Dermis microvascular lymphatic vessel endothelial cell (primary cell): ENCODE measurements at regions not wholly inside any gene's neighbourhood (a gene's known extent, or its start where the extent isn't known, plus 50 kb on each side); places are given as distances from the start of the nearest gene placed in this dataset.

ENCODE experiments used
- DNase-seq, 2 donors: peaks; one replicate each; pipeline versions ENCODE4 v3.0.0 to v3.0.0-alpha.2; 2010; ENCODE audit warnings: low read depth in 2 of 2

- peak in 1 of 2 donors; percentile 81 for DNase-seq
Observed at GRCh38 chr11:69364921-69365320, 71.0 kb downstream of the MYEOV start.

DNA sequence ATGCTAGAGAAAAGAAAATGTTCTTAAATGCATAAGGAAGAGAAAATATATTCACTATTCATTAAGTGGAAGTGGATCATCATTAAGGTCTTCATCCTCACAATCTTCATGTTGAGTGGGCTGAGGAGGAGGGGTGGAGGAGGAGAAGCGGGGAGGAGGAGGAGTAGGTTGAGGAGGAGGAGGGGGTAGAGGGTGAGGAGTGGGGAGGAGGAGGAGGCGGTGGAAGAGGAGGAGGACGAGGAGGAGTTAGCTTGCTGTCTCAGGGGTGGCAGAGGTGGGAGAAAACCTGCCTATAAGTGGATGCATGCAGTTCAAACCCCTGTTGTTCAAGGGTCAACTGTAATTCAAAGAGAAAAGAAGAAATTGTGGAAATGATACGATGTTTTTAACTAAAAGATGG lies 71.6 kb downstream of the MYEOV start:
- DNase-seq, result no peak

GRCh38 chr11:69366591-69366990 lies 72.6 kb downstream of the MYEOV start:
- no peak for DNase-seq

- DNase-seq, result peak; percentile 55 to 70
Observed at GRCh38 chr11:69367211-69367964, 73.4 kb downstream of the MYEOV start.

GRCh38 chr11:69368119-69368880 lies 74.3 kb downstream of the MYEOV start:
- DNase-seq, result no peak

DNA sequence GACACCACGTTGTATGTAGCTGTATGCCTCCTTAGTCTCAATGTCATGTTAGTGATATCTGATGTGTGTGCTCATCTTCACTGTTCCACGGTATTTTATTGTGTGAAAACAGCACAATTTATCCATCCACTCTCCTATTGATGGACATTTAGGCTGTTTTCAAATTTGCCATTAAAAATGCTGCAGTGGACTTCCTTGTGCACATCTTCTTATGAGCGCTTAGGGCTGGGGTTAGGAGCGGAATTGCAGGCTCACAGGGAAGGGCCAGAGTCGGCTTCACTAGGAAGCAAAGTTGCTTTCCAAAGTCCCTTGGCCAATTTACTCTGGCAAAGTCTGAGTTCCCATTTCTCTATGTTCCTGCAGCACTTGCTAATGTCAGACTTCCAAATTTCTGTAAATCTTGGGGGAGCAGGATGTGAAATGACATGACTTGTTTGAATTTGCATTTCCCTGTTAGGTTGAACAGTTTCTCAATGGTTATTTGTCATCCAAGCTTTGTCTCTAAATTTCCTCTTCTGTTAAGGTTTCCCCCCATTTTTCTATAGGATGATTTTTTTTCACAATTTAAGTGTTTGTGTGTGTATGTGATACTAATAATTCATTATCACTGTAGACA lies 75.4 kb downstream of the MYEOV start:
- DNase-seq, result no peak

GRCh38 chr11:69369945-69370344 lies 76.0 kb downstream of the MYEOV start:
- DNase-seq, result no peak

- no peak for DNase-seq
Observed at GRCh38 chr11:69370984-69371709, 77.2 kb downstream of the MYEOV start.

DNA sequence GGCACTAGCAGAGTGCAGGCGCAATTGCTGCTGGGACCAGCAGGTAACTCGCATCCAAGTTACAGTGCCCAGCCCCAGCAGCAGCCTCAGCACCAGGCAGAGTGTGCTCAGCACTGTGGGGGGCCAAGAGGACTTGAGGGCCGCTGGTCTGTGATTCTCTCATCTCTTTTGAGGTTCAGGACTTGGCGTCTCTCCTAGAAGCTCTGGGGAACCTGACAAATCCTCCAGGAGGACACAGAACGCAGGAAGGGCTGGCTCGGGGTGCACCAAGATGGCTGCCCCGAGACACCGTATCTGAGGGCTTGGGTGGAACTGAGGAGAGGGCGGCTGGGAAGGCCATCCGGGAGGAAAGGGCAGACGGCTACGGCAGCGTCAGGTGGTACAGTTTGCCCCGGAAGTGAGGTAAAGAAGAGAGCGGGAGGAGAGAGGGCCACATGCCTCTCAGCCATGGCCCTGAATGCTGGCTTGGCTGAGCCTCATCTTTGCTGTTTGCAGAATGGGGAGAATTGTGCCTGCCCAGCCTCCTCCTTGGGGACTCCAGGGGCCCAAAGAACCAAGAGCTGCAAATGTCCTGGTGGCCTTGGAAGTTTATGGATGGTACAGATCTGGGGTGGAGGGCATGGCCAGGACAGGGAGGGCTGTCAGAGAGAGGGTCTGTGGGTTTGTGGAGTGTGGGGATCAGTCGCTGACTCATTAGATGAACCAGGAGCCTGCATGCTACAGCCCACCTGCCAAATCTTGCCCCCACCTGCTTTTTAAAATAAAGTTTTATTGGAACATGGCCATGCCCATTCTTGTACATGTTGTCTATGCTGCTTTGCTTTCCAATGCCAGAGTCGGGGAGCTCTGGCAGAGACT lies 78.0 kb downstream of the MYEOV start:
- no peak for DNase-seq

GRCh38 chr11:69372589-69373250 lies 78.8 kb downstream of the MYEOV start:
- DNase-seq, result no peak

DNA sequence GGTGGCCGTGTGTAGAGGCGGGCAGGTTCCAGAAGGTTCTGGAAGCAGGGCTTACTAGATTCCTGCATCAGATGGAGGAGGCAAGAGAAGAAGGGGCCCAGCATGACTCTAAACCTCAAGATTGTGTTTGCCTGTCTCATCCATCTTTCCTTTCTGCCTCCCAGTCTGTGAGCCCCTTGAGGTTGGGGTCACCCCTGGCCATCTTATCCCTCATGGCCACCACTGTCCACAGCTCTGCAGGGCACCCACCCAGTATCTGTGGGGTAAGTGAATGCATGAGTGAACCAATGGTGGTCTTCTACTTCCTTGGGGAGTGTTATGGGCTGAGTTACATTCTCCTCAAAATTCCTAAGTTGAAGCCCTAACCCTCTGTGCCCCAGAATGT lies 79.3 kb downstream of the MYEOV start:
- DNase-seq, result no peak

- peak in 1 of 2 donors; percentile 34 for DNase-seq
Observed at GRCh38 chr11:69374110-69374945, 80.4 kb downstream of the MYEOV start.

DNA sequence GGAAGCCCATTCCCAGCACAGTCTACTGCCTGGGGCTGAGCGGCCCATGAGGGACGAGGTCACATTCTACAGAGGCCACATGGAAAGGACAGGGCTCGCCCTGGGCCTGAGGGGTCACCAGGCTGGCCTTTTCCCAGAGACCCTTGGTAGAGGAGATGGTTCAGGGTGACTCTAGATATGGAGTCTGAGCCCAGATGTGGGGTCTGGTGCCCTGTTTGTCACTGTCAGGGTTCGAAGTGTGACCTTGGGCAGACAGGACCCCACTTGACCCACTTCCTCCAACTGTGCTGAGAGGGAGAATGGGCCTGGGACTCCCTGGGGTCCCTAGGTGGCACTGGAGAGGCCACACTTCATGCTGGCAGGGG lies 81.0 kb downstream of the MYEOV start:
- no peak for DNase-seq

DNA sequence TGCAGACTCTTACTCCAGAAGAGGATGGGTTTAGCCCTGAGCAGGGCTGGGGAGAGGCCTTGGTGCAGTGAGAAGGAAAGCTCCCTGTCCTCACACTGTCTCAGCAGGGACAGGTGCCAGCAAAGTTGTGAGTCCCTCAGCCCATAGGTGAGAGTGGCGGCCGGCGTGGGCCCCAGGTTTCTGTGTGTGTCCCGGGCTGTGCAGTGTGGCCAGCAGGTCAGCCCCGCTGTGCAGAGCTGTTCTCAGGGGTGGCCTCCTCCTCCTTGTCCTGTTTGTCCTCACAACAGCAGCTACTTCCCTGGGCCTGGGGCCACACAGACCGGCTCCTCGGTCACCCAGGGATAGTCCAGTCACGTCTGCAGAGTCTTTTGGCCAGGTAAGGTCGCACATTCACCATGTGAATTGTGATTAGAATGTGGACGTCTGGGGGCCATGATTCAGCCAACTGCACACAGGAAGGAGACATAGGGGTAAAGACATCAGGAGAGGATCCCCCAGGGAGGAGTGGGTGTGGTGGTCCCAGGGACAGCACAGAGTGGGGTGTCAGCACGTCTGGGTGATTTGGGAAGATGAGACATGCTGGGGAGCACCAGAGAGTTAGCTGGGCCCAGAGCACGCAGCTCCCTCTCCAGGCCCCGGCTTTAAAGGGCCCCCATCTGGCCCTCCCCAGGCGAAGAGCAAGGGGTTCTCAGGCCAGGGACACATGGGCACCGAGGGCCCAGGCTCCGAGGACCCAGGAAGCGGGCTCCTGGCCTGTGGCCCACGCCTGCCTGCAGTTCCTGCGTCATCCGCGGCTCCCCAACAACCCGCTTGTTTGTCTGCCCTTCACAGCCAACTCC lies 81.6 kb downstream of the MYEOV start:
- DNase-seq, result no peak

GRCh38 chr11:69376155-69377028 lies 82.4 kb downstream of the MYEOV start:
- no peak for DNase-seq

DNA sequence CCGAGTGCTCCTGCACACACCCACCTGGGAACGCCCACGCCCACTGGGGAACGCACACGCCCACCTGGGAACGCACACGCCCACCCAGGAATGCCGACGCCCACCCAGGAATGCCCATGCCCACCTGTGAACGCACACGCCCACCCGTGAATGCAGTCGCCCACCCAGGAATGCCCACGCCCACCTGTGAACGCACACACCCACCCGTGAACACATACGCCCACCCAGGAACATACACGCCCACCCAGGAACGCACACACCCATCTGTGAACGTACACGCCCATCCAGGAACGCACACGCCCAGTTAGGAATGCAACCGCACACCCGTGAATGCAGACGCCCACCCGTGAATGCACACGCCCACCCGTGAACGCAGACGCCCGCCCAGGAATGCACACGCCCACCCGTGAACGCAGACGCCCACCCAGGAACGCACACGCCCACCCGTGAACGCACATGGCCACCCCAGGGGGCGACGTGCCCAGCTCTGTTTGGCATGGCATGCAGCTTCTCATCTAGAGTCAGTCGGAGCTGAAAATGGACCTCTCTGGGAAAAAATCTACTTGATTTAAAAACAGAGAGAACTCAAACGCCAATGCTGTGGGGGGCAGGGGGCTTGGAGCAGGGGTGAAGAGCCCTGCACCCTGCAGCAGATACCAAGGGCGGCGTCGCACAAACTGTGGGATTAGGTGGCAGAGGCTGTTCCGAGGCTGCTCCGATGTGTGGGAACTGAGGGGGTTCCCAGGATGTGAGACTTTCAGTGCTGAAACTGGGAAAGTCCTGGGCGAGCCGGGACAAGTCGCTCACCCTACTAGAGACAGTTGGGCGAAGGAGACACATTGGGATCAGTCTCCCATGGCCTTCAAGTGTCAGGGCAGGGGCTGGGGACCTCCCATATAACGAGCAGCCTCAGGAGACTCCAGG lies 83.3 kb downstream of the MYEOV start:
- DNase-seq, result no peak

DNA sequence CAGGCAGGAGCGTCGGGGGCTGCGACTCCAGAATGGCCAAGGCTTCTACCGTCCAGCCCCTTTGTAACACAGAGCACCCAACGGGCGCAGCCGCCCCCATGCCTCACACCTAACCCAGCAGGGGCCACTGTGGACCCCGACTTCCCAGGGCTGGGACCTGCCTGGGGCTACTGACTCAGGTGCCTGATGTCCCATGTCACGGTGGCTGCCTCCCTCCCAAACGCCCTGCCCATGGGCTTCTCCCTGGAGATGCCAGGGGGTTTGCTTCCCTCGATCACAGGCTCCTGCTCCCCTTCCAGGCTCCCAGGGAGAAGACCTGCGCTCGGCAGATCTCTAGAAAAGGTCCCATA lies 84.0 kb downstream of the MYEOV start:
- DNase-seq, result no peak
